T-helper 2 cell treated with Interferon-gamma antibody and Interleukin-4, amounts not matched to agents 5 μg/mL and 100 μg/mL, for 36 hours (primary cell): ENCODE measurements at regions not wholly inside any gene's neighbourhood (a gene's known extent, or its start where the extent isn't known, plus 50 kb on each side); places are given as distances from the start of the nearest gene placed in this dataset.

Source experiments
- DNase-seq: peaks from one replicate; pipeline ENCODE4 v3.0.0; 2021; ENCODE audit warnings: low spot score
- H3K27ac Mint-ChIP-seq: one replicate; pipeline ENCODE4 v1.8.0; 2021; ENCODE audit warnings: mild to moderate bottlenecking, mixed read lengths
- H3K27me3 Mint-ChIP-seq: one replicate; pipeline ENCODE4 v1.8.0; 2021; ENCODE audit warnings: low read depth, mixed read lengths
- H3K36me3 Mint-ChIP-seq: one replicate; pipeline ENCODE4 v1.8.0; 2021; ENCODE audit warnings: low read depth, mixed read lengths
- H3K4me1 Mint-ChIP-seq: one replicate; pipeline ENCODE4 v1.8.0; 2021; ENCODE audit warnings: low read depth, mixed read lengths
- H3K4me3 Mint-ChIP-seq: one replicate; pipeline ENCODE4 v1.8.0; 2022; ENCODE audit warnings: mild to moderate bottlenecking, moderate library complexity, mixed read lengths
- H3K9me3 Mint-ChIP-seq: one replicate; pipeline ENCODE4 v1.8.0; 2021; ENCODE audit warnings: mixed read lengths

DNA sequence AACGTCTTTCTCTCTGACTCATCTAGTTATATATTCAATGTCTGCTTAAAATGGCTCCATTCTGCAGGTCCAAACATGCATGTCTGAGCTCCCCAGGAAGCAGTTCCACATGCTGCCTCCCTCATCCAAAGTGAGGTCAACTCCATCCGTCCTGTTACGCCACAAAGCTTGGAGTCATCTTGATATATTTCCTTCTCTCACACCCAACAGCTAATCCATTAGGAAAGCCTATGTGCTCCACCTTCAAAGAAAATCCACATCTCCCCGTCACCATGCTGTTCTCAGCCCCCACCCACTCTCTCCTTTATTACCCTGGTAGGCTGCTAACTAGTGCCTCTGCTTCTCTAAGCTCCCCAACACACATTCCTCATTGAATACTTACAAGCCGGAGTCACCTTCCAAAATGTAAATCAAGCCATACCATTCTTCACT, 130.2 kb upstream of the SYNDIG1 start:
- no peak overlapping the region for H3K4me3 Mint-ChIP-seq
- no peaks in the 10 kb centered on the region for H3K36me3 Mint-ChIP-seq
- no peaks in the 10 kb centered on the region for H3K9me3 Mint-ChIP-seq
- peaks cover 4% of the 10 kb centered on the region for H3K4me1 Mint-ChIP-seq
- peaks cover 3% of the 10 kb centered on the region for H3K27me3 Mint-ChIP-seq
- no peak for DNase-seq
- no peak overlapping the region for H3K27ac Mint-ChIP-seq

GRCh38 chr20:24337551-24337950, 131.9 kb upstream of the SYNDIG1 start:
- H3K27me3 Mint-ChIP-seq = no peaks in the 10 kb centered on the region
- no peaks in the 10 kb centered on the region for H3K36me3 Mint-ChIP-seq
- peaks cover 4% of the 10 kb centered on the region for H3K4me1 Mint-ChIP-seq
- DNase-seq = no peak
- H3K4me3 Mint-ChIP-seq = no peak overlapping the region
- H3K27ac Mint-ChIP-seq = no peak overlapping the region
- H3K9me3 Mint-ChIP-seq = no peaks in the 10 kb centered on the region

- H3K27me3 Mint-ChIP-seq = no peaks in the 10 kb centered on the region
- H3K4me1 Mint-ChIP-seq = peaks cover 4% of the 10 kb centered on the region
- no peaks in the 10 kb centered on the region for H3K36me3 Mint-ChIP-seq
- no peak overlapping the region for H3K27ac Mint-ChIP-seq
- H3K9me3 Mint-ChIP-seq = no peaks in the 10 kb centered on the region
- peak overlapping the region; percentile 22 for H3K4me3 Mint-ChIP-seq
- no peak for DNase-seq
Measured at GRCh38 chr20:24337069-24337468, 132.4 kb upstream of the SYNDIG1 start.

DNA sequence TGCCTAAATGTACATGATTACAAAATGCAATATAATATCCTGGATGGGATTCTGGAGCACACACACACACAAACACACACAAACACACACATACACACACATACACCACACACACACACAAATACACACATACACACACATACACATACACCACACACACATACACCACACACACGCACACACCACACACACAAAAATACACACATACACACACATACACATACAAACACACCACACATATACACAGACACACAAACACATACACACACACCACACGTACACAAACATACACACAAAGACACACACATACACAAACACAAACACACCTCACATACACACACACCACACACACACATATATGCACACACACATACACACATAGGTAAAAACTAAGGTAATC, 134.6 kb upstream of the SYNDIG1 start:
- Mint-ChIP-seq H3K4me3 (no peak overlapping the region), H3K9me3 (no peaks in the 10 kb centered on the region), H3K4me1 (peaks cover 4% of the 10 kb centered on the region)

DNA sequence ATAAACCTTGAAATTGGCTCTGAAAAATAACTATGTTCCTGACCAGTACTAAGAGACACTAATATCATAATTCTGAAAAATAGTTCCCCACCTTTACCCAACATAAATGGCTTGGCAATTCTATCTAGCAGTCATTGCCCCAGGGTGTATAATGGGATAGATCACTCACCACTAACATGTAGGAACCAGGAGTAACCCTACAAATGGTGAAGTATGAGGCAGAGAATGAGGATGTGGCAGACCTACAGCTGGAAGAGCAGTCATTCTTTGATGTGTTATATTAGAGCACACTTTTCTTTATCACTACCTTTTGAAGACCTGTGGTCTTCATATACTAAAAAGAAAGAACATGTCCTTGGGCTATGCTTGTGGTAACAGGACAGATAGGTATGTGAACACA, 136.5 kb upstream of the SYNDIG1 start:
- peaks cover 4% of the 10 kb centered on the region for H3K4me1 Mint-ChIP-seq
- H3K36me3 Mint-ChIP-seq = no peaks in the 10 kb centered on the region
- no peak for DNase-seq
- no peak overlapping the region for H3K4me3 Mint-ChIP-seq
- H3K27ac Mint-ChIP-seq = no peak overlapping the region
- H3K9me3 Mint-ChIP-seq = no peaks in the 10 kb centered on the region
- H3K27me3 Mint-ChIP-seq = no peaks in the 10 kb centered on the region

More for the DNA sequence above, 134.6 kb upstream of the SYNDIG1 start:
- no peak overlapping the region for H3K27ac Mint-ChIP-seq
- DNase-seq = no peak
- H3K36me3 Mint-ChIP-seq = no peaks in the 10 kb centered on the region
- H3K27me3 Mint-ChIP-seq = no peaks in the 10 kb centered on the region

GRCh38 chr20:24331939-24332338, 137.5 kb upstream of the SYNDIG1 start:
- no peak for DNase-seq
- peaks cover 1% of the 10 kb centered on the region for H3K4me1 Mint-ChIP-seq

GRCh38 chr20:24328901-24329300, 140.5 kb upstream of the SYNDIG1 start:
- no peaks in the 10 kb centered on the region for H3K4me1 Mint-ChIP-seq
- no peak for DNase-seq
- no peak overlapping the region for H3K27ac Mint-ChIP-seq
- H3K36me3 Mint-ChIP-seq = no peaks in the 10 kb centered on the region
- no peak overlapping the region for H3K4me3 Mint-ChIP-seq
- no peaks in the 10 kb centered on the region for H3K9me3 Mint-ChIP-seq
- no peaks in the 10 kb centered on the region for H3K27me3 Mint-ChIP-seq

More at GRCh38 chr20:24331939-24332338, 137.5 kb upstream of the SYNDIG1 start:
- H3K36me3 Mint-ChIP-seq = no peaks in the 10 kb centered on the region
- no peaks in the 10 kb centered on the region for H3K27me3 Mint-ChIP-seq
- H3K27ac Mint-ChIP-seq = no peak overlapping the region
- H3K4me3 Mint-ChIP-seq = no peak overlapping the region
- no peaks in the 10 kb centered on the region for H3K9me3 Mint-ChIP-seq

GRCh38 chr20:24321973-24322372, 147.5 kb upstream of the SYNDIG1 start:
- Mint-ChIP-seq H3K4me3 (no peak overlapping the region), H3K27me3 (no peaks in the 10 kb centered on the region), H3K36me3 (no peaks in the 10 kb centered on the region), H3K27ac (no peak overlapping the region), H3K9me3 (no peaks in the 10 kb centered on the region), H3K4me1 (peaks cover 14% of the 10 kb centered on the region)
- no peak for DNase-seq

GRCh38 chr20:24318569-24319352, 150.7 kb upstream of the SYNDIG1 start:
- no peak for DNase-seq
- H3K27ac Mint-ChIP-seq = no peak overlapping the region
- no peaks in the 10 kb centered on the region for H3K36me3 Mint-ChIP-seq
- peak overlapping the region; percentile 22 for H3K4me3 Mint-ChIP-seq
- peaks cover 16% of the 10 kb centered on the region for H3K4me1 Mint-ChIP-seq
- no peaks in the 10 kb centered on the region for H3K9me3 Mint-ChIP-seq
- H3K27me3 Mint-ChIP-seq = no peaks in the 10 kb centered on the region

DNA sequence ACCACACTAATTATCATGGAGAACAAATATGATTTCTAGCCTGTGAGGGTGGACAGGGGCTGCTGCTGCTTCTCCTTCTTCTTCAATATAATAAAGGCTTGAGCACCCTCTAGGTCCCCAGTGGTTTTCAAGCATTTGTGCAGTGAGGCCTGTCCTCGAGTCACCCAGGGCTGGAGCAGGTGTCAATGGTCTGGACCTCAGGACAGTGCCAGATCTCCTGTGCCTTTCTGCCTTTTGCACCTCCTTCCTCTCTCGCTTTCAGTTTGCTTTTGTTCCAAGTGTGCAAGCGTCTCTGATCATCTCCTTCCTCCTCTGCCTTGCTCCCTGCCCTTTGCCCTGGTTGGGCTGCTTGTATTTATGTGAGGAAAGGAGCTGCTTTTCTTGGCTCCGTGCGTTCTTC, 152.2 kb upstream of the SYNDIG1 start:
- no peak overlapping the region for H3K27ac Mint-ChIP-seq

GRCh38 chr20:24316731-24317130, 152.7 kb upstream of the SYNDIG1 start:
- no peaks in the 10 kb centered on the region for H3K36me3 Mint-ChIP-seq
- no peak for DNase-seq
- no peak overlapping the region for H3K27ac Mint-ChIP-seq
- H3K4me3 Mint-ChIP-seq = no peak overlapping the region
- H3K4me1 Mint-ChIP-seq = peaks cover 16% of the 10 kb centered on the region
- no peaks in the 10 kb centered on the region for H3K9me3 Mint-ChIP-seq
- peaks cover 5% of the 10 kb centered on the region for H3K27me3 Mint-ChIP-seq

More for the DNA sequence above, 152.2 kb upstream of the SYNDIG1 start:
- no peak for DNase-seq
- H3K36me3 Mint-ChIP-seq = no peaks in the 10 kb centered on the region
- no peak overlapping the region for H3K4me3 Mint-ChIP-seq
- H3K27me3 Mint-ChIP-seq = peaks cover 3% of the 10 kb centered on the region
- H3K9me3 Mint-ChIP-seq = no peaks in the 10 kb centered on the region
- H3K4me1 Mint-ChIP-seq = peaks cover 16% of the 10 kb centered on the region

GRCh38 chr20:24314053-24314452, 155.4 kb upstream of the SYNDIG1 start:
- no peaks in the 10 kb centered on the region for H3K9me3 Mint-ChIP-seq
- DNase-seq = no peak
- no peak overlapping the region for H3K27ac Mint-ChIP-seq
- peaks cover 10% of the 10 kb centered on the region for H3K27me3 Mint-ChIP-seq
- no peak overlapping the region for H3K4me3 Mint-ChIP-seq
- no peaks in the 10 kb centered on the region for H3K36me3 Mint-ChIP-seq
- H3K4me1 Mint-ChIP-seq = peaks cover 14% of the 10 kb centered on the region

GRCh38 chr20:24309596-24309995, 159.8 kb upstream of the SYNDIG1 start:
- Mint-ChIP-seq H3K9me3 (no peaks in the 10 kb centered on the region), H3K4me1 (no peaks in the 10 kb centered on the region), H3K27ac (no peak overlapping the region), H3K36me3 (no peaks in the 10 kb centered on the region), H3K27me3 (peaks cover 14% of the 10 kb centered on the region), H3K4me3 (no peak overlapping the region)
- DNase-seq = no peak

GRCh38 chr20:24305371-24305770, 164.1 kb upstream of the SYNDIG1 start:
- H3K27ac Mint-ChIP-seq = no peak overlapping the region
- H3K4me1 Mint-ChIP-seq = no peaks in the 10 kb centered on the region
- H3K4me3 Mint-ChIP-seq = no peak overlapping the region
- H3K36me3 Mint-ChIP-seq = no peaks in the 10 kb centered on the region
- no peak for DNase-seq
- H3K27me3 Mint-ChIP-seq = peaks cover 19% of the 10 kb centered on the region
- no peaks in the 10 kb centered on the region for H3K9me3 Mint-ChIP-seq

DNA sequence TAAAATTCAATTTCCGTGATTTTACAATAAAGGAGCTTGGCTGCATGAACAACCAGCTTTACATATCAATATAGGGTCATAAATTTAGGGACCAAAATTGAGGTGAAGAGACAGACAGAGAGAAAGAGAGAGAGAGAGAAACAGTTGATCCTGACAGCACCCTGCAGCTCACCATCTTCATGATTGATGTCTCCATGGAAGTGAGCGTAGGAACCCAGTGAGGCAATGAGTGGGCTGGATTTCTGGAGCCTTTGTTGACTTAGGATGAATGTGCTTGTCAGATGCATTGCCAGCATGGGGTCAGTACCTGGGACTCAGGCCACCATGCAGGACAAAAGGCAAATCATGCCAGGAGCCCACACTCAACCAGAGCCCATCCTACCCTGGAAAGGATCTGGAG, 165.1 kb upstream of the SYNDIG1 start:
- no peaks in the 10 kb centered on the region for H3K36me3 Mint-ChIP-seq
- no peak for DNase-seq
- no peak overlapping the region for H3K4me3 Mint-ChIP-seq
- no peaks in the 10 kb centered on the region for H3K4me1 Mint-ChIP-seq
- peaks cover 19% of the 10 kb centered on the region for H3K27me3 Mint-ChIP-seq
- H3K9me3 Mint-ChIP-seq = no peaks in the 10 kb centered on the region
- no peak overlapping the region for H3K27ac Mint-ChIP-seq
